Renal cortical epithelial cell (primary cell): ENCODE measurements at regions not wholly inside any gene's neighbourhood (a gene's known extent, or its start where the extent isn't known, plus 50 kb on each side); places are given as distances from the start of the nearest gene placed in this dataset.
"Not testable (repeated sequence)": the region's sequence is repeated elsewhere in the genome, so short reads cannot be mapped to it uniquely, and the experiment has no call there.

Experiments used
- DNase-seq: peaks from one replicate; pipeline ENCODE4 v3.0.0-alpha.2; 2011; ENCODE audit warnings: low read depth

- no peak for DNase-seq
These were observed 648.1 kb downstream of the FSCB start for GRCh38 chr14:43858981-43859380.

- DNase-seq: no peak
These were observed 651.5 kb downstream of the FSCB start for GRCh38 chr14:43855556-43855955.

DNA sequence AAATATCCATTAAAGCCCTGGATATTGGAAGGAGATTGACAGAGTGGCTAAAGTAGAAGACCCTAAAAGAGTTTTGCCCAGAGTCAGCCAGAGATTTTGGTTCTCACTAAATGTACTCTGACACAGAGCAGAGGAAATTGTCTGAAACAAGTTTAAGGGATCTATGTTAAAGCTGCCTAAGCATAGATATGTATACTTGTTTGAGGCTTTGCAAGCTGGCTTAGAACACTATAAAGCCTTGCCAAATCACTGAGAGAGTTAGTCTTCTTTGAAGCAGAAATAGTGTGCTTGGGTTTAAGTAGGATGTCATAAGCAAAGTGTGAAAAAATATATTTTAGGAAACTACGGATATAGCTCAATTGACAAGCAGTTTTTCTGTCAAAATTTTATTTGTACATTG is 653.5 kb downstream of the FSCB start:
- no peak for DNase-seq

DNA sequence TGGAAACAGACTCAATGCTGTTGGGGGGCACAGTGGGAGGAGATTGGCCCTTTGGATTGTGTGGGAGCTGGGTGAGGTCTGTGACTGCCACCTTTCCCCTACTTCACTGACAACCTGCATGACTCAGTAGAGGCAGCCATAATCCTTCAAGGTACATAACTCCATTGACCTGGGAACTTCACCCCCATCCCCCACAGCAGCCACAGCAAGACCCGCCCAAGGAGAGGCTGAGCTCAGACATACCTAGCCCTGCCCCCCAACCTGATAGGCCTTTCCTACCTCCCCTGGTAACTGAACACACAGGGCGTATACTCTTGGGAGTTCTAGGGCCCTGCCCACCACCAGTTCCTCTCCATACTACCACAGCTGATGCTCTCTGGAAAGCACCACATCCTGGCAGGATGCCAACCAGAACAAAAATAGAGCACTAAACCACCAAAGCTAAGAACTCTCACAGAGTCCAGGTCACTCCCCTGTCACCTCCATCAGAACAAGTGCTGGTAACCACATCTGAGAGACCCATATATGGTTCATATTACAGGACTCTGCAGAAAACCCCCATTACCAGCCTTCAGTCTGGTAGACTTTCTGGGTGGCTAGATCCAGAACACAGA is 703.9 kb downstream of the FSCB start:
- no peak for DNase-seq

GRCh38 chr14:43795600-43796228 is 711.4 kb downstream of the FSCB start:
- no peak for DNase-seq

DNA sequence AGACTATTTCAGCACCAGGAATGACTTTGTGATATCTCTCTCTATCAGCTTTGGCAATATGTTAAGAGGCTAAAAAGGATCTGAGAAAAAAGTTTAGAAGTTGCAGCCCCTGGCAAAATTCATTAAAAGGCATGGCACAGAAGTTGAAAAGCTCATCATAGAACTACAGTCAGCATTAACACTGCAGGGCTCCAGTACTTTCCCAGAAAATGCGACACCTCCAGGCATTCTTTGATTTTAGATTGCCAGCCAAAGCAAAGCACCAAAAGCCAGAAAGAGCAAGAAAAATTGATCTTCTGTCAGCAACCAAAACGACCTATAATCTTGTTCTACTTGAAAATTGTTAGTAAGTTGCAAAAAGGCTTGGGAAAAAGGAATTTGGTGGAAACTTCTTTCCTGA is 713.5 kb downstream of the FSCB start:
- DNase-seq: no peak

DNA sequence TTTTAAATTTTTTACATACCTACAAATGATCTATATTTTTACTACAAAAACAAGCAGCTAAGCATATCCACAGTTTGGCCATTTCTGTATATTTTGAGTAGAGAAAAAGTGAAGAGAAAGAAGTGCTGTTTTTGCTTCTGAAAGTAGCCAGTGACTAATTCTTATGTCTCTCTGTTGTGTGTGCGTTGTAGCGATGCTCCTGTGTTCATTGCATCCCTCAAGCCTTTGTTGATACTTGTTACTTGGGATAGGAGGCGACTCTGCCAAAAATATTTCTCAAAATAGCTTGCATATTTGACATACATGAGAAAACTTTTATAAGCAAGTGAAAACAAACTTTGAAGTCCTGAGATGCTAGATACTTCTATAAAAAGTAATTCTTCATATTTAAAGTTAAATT is 714.1 kb downstream of the FSCB start:
- DNase-seq: no peak

DNA sequence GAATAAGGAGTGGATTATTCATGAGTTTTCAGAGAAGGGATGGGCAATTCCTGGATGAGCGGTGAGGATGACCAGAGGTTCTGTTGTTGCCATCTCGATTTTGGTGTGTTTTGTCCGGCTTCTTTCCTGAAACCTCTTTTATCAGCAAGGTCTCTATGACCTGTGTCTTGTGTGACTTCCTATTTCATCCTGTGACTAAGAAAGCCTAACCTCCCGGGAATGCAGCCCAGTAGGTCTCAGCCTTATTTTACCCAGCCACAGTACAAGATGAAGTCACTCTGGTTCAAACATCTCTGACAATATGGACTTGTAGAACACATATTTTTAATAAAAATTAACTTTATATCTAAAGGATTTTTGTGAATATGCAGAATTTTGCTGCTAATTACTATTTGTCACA is 716.4 kb downstream of the FSCB start:
- no peak for DNase-seq

DNA sequence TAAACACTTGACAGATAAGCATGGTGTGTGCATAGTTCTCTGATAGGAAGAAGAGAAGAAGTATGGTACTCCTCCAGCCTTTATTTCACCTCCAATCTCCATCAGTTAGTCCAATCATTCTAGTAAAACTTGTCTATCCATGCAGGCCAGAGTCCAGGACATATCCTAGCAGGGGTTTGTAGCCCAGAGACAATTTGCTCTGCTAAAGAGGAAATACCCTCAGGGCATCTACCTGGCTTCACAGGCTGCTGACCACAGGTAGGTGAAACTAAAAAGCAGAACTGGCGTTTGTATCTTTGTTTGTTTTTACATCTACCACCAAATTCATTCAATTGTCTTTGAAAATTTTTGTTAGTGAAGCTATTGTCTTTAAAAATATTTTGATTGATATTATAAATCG is 717.6 kb downstream of the FSCB start:
- no peak for DNase-seq

- DNase-seq: no peak
These were observed 720.9 kb downstream of the FSCB start for GRCh38 chr14:43786066-43786762.

GRCh38 chr14:43784432-43784831 is 722.7 kb downstream of the FSCB start:
- not testable (repeated sequence) for DNase-seq

DNA sequence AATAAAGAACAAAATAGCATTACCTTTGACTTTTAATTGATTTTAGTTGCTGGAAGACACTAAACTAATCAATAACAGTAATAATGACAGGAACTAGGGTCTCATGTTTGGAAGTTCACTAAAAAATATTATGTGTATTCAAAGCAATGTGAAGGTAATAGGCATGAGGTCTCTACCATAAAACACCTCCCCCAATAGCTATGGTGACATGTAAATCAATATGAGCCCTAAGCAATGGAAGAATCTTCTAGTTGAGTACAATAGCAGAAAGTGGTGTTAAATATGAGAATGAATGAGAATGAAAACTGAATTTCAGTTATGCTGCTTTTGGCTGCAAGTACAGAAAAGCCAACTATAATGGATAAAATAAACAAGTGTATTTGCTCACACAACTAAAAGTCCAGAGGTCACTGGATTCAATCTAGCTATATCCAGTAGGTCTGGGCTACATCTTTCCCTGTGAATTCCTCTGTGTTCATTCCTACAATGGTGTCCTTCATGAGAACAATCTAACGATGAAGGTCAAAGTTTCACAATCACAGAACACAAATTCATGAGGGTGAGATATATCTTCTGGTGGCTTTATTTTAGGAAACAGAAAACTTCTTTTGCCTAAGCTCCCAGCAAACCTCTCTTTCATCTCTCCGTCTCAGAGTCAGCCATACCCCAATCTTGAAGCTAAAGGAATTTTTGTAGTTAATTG is 728.0 kb downstream of the FSCB start:
- DNase-seq: no peak

DNA sequence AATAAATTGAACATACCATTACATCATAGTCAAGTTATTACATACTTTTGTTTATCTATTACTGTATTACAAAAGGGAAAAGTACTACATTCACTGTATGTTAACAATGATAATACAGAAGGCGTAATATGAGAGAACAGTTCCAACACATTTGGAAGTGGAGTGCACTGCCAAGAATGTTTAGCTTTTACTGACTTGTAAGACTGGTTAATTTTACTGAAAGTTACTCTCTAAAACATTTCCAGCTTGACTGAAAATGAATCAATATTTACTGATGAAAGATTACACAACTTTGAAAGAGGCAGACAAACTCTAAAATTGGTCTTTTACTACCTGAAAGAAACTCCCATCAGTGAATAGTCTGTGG is 728.5 kb downstream of the FSCB start:
- no peak for DNase-seq

GRCh38 chr14:43765474-43765873 is 741.6 kb downstream of the FSCB start:
- DNase-seq: no peak

GRCh38 chr14:43764433-43764832 is 742.6 kb downstream of the FSCB start:
- DNase-seq: no peak

DNA sequence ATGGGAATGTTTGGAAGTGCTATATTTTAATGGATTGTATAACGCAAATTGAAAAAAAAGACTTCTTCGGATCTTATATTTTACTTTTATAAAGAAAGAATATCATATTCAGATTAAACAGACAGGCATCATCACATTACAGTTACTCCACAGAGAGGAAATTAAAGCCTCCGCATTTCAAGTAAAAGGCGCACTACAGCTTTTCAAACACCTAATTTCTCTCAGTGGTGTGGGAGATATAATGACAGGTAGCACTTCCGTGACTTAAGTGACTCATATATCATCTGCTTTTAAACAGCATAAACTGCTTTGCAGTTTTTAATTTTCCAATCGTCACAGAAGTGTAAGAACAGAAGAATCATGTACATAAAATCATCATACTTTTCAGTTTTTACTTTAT is 751.4 kb downstream of the FSCB start:
- DNase-seq: no peak

DNA sequence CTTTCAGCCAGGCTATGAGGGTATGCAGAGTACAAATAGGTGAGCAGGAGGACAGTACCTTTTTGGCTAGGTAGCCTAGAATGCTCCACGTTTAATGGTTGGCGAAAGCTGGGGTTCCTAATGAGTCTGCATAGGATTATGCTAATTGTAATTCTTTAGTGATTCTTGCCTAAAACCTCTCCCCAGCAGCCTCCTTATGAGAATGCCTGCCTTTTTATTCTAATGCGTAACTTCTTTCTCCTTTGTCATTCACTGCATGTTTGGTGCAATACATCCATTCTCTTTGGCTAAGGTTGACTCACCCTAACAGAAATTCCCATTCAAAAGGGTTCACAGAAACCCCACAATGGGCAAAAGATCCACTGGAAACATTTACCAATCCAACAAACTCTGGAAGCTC is 752.2 kb downstream of the FSCB start:
- DNase-seq: no peak

DNA sequence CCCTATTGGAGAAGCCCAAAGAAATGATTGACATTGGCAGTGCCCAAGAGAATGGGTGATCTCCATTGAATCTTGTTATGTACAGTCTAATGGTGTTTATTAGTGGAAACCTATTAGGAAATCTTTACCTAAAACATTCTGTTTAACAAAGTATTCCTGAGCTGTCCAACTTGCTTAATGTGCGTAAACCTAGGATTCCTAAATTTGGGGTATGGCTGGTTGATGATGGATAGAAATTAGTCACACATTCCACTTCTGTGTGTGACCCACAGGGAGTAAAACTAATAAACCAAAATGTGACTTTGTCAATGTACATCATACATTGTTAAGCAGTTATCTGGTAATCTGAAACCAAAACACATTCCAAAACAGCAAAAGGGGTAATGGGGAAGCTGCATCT is 761.3 kb downstream of the FSCB start:
- DNase-seq: no peak

- DNase-seq: no peak
These were observed 771.2 kb downstream of the FSCB start for GRCh38 chr14:43735932-43736331.

- no peak for DNase-seq
These were observed 777.9 kb downstream of the FSCB start for GRCh38 chr14:43729143-43729542.

DNA sequence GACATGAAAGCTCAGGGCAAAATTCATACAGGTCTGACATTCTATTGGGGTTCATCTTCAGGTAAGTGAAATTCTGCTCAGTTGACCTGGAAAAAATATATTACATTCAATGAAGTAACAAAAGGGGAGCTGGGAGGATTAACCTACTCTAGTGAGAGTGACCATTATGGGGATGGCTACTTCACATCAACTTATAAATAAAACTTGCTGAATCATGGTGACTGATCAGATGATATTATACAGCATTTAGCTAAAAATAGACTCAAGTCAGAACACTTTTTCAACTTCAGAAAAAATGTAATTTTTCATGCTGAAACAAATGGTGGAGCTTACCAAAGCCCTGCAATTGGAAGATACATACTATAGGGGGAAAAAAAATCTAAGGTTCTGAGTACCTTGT is 800.2 kb downstream of the FSCB start:
- no peak for DNase-seq

GRCh38 chr14:43698561-43699284 is 808.4 kb downstream of the FSCB start:
- DNase-seq: not testable (repeated sequence)
